ENCODE measurements at regions not wholly inside any gene's neighbourhood (a gene's known extent, or its start where the extent isn't known, plus 50 kb on each side); places are given as distances from the start of the nearest gene placed in this dataset.

DNA sequence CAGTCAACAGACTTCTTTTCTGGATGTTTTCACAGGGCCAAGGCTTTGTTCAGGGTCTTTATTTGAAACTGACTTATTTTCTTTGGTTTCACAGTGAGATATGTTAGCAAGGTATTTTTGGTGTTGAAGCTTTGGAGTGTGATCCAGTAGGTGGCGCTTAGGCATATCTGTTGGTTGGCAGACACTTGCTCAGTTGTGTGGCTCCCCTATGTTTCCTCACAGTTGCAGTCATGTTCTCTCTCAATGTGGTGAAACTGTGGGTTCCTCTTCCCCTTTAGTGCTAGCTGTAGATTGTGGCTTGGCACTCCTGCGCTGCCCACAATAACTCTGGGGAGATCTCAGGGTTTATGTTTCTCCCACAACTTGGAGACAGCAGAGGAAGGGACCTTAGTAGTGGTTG, 460.8 kb downstream of the SLITRK2 start:
- H3K4me2 ChIP-seq (ENCODE audit: control insufficient read depth, extremely low read depth, insufficient read depth, low read depth, low read length), result no peak overlapping the region
- no peak overlapping the region for H3K27ac ChIP-seq (ENCODE audit: control insufficient read depth, insufficient read depth, low read length)
- no peaks in the 10 kb centered on the region for H3K4me1 ChIP-seq (ENCODE audit: control insufficient read depth, extremely low read depth, insufficient read depth, low read length)
- FAIRE-seq, result no peak
- TF ChIP-seq EZH2 (IDR thresholded peaks at IDR 0.05; ENCODE audit: low read length), result no peak
- peak in 1 of 3 experiments; percentile 23 for TF ChIP-seq CTCF (optimal IDR thresholded peaks at IDR 0.05 in 1 of 3, IDR thresholded peaks at IDR 0.05 in 1 of 3, conservative IDR thresholded peaks at IDR 0.05 in 1 of 3; ENCODE audit: extremely low read depth in 1 of 3, insufficient read depth in 2 of 3, low read length in 3 of 3)
- no peak overlapping the region for H2AFZ ChIP-seq (ENCODE audit: control insufficient read depth, low read length)
- H3K9me1 ChIP-seq (ENCODE audit: control insufficient read depth, extremely low read depth, insufficient read depth, low read length), result no peaks in the 10 kb centered on the region
- dilution Hi-C loops (cut with MboI; ENCODE audit: extremely low pct_ligation_motif_present, low sequenced_read_pairs), result no loop called here
- H3K4me3 ChIP-seq (ENCODE audit: control insufficient read depth in 2 of 3, extremely low read depth in 1 of 3, insufficient read depth in 2 of 3, low read depth in 1 of 3, low read length in 3 of 3), result no peak overlapping the region
- H3K9me3 ChIP-seq (ENCODE audit: control insufficient read depth, low read depth, low read length), result no peaks in the 10 kb centered on the region
- no peaks in the 10 kb centered on the region for H4K20me1 ChIP-seq (ENCODE audit: control insufficient read depth, extremely low read depth, insufficient read depth, low read length)
- no peaks in the 10 kb centered on the region for H3K79me2 ChIP-seq (ENCODE audit: control insufficient read depth, insufficient read depth, low read length)
- no peaks in the 10 kb centered on the region for H3K27me3 ChIP-seq (ENCODE audit: control insufficient read depth, extremely low read depth, insufficient read depth, low read length)
- H3K36me3 ChIP-seq (ENCODE audit: control insufficient read depth in 2 of 2, extremely low read depth in 1 of 2, insufficient read depth in 2 of 2, low read length in 2 of 2), result no peaks in the 10 kb centered on the region
- DNase-seq (ENCODE audit: low read depth, low spot score), result no peak
- no peak overlapping the region for H3K9ac ChIP-seq (ENCODE audit: control insufficient read depth, extremely low read depth, insufficient read depth, low read length)

Small RNA genes lying in the stretch of these regions (small RNA-seq; reads per million reads assigned to genes)
- gene MIR888 (ENCODE audit: insufficient read length in 3 of 3, low read depth in 3 of 3, low replicate concordance in 1 of 3) (0 reads per million in 3 experiments), gene MIR890 (ENCODE audit: insufficient read length in 3 of 3, low read depth in 3 of 3, low replicate concordance in 1 of 3) (0 reads per million in 3 experiments), gene MIR891A (ENCODE audit: insufficient read length in 3 of 3, low read depth in 3 of 3, low replicate concordance in 1 of 3) (0 reads per million in 3 experiments), gene MIR891B (ENCODE audit: insufficient read length in 3 of 3, low read depth in 3 of 3, low replicate concordance in 1 of 3) (0 reads per million in 3 experiments), gene MIR892A (ENCODE audit: insufficient read length in 3 of 3, low read depth in 3 of 3, low replicate concordance in 1 of 3) (0 reads per million in 3 experiments), gene MIR892B (ENCODE audit: insufficient read length in 3 of 3, low read depth in 3 of 3, low replicate concordance in 1 of 3) (0 reads per million in 3 experiments), gene MIR892C (ENCODE audit: insufficient read length in 3 of 3, low read depth in 3 of 3, low replicate concordance in 1 of 3) (0 reads per million in 3 experiments)

Measured in keratinocyte (primary cell).